GM20000 (cell line): ENCODE measurements at regions not wholly inside any gene's neighbourhood (a gene's known extent, or its start where the extent isn't known, plus 50 kb on each side); places are given as distances from the start of the nearest gene placed in this dataset.
"Not testable (repeated sequence)": the region's sequence is repeated elsewhere in the genome, so short reads cannot be mapped to it uniquely, and the experiment has no call there.

Experiments used
- DNase-seq: peaks from one replicate; pipeline ENCODE4 v3.0.0; 2012; ENCODE audit warnings: low spot score
- CTCF ChIP-seq: IDR thresholded peaks from 2 replicates; pipeline ENCODE4 v1.5.1; 2012; ENCODE audit warnings: mild to moderate bottlenecking, control low read depth; ENCODE audit errors: extremely low read depth, missing control alignments

- DNase-seq, result no peak
- TF ChIP-seq CTCF, result no peak
Measured at GRCh38 chr4:181846934-181847333, 396.3 kb upstream of the TENM3 start.

- no peak for DNase-seq
- no peak for TF ChIP-seq CTCF
Measured at GRCh38 chr4:181848357-181848756, 394.8 kb upstream of the TENM3 start.

- no peak for TF ChIP-seq CTCF
- no peak for DNase-seq
Measured at GRCh38 chr4:181849472-181849871, 393.7 kb upstream of the TENM3 start.

GRCh38 chr4:181853881-181854511, 389.2 kb upstream of the TENM3 start:
- TF ChIP-seq CTCF, result no peak
- DNase-seq, result no peak

GRCh38 chr4:181855307-181855706, 387.9 kb upstream of the TENM3 start:
- DNase-seq, result no peak
- TF ChIP-seq CTCF, result no peak

GRCh38 chr4:181857471-181857870, 385.7 kb upstream of the TENM3 start:
- not testable (repeated sequence) for DNase-seq

GRCh38 chr4:181858741-181859140, 384.5 kb upstream of the TENM3 start:
- DNase-seq, result no peak
- TF ChIP-seq CTCF, result no peak

GRCh38 chr4:181859439-181859838, 383.8 kb upstream of the TENM3 start:
- TF ChIP-seq CTCF, result no peak
- no peak for DNase-seq
